Stimulated activated CD4-positive, alpha-beta T cell treated with anti-CD3 and anti-CD28 coated beads, Interleukin-2, amount 100 ng/mL, for 48 hours (primary cell): ENCODE measurements at regions not wholly inside any gene's neighbourhood (a gene's known extent, or its start where the extent isn't known, plus 50 kb on each side); places are given as distances from the start of the nearest gene placed in this dataset.

Experiments
- DNase-seq, 2 donors: peaks; one replicate each; pipeline ENCODE4 v3.0.0-alpha.2; 2020

DNA sequence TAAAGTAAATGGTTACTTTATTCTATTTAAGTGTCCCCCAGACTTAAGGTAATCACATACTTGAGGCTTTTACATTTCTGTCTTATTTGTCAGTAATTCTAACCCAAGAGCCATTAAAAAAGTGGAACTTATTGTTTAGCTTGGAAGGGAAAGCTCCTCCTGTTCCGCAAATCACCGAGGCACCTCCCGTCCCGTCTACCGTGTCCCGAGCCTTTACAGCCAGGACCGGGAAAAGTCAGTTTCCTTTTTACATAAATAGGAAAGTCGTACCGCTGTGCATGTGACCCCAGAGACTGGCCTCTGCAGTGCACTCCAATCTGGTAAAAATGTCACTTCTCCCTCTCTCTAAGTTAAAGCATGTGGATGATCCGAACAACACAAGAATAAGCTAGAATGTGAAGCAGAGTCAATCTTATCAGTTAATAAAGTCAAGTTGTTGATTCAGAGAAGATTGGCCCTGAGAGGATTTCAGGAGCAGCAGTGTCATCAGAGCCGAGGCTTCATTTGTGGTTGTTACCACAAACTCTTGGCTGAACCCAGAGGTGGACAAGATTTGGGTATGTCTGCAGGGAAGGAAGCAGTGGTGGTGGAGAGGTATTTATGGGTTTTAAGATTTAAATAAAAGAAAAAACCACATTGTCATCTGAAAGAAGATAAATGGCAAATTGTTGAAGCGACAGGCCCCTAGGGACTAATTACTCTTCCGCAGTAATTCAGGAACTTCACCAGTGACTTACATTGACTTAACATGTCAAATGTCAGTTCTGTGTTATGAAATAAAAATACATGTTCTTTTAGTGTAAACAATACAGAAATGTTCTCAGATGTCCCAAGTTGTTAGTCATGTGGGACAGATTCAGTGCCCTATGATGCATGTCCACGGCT lies 316.6 kb upstream of the ZNF32 start:
- no peak for DNase-seq

DNA sequence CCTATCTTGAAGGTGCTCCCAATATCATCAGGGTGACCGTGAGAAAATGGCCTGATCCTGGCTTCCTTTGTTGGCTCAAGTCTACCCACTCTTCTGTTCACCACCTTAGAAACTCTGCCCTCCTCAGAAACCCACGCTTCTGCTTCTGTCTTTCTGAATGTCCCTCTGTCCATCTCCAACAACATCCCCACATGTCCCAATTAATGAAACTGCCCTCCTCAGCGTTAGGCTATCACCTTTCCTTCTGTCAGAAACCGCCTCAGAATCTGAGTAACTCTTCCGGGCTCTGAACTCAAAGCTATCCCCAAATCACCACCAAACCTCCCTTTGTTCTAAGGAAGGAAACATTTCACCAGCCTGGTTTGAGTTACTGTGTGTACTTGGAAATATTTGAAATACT lies 315.8 kb upstream of the ZNF32 start:
- DNase-seq = no peak

DNA sequence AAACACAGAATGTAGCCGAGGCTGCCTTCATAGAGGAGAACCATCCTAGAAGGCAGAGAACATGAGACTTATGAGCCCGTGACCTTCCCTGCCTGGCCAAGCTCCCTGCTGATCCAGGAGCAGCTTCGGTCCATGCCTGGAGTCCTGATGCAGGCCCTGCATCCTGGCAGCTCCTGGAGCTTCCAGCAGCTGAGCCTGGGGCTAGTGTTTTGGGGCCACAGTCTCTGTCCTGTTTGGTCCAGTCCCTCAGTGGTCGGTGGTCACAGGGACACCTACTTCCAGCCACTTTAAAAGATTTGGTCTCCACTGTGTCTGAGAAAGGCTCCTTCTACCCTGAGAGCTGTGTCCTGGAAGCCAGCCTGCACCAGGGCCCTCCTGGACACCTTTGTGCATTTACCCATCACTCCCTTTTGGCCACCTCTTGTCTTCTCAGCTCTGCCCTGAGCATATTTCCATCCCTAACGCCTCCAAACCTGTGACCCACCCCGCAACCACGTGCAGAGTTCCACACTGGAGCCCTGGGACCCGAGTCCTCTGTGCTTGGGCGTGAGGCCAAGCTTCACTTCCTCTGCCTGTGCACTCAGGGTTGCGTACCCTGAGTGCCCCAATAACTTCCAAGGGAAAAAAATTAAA lies 315.2 kb upstream of the ZNF32 start:
- no peak for DNase-seq

DNA sequence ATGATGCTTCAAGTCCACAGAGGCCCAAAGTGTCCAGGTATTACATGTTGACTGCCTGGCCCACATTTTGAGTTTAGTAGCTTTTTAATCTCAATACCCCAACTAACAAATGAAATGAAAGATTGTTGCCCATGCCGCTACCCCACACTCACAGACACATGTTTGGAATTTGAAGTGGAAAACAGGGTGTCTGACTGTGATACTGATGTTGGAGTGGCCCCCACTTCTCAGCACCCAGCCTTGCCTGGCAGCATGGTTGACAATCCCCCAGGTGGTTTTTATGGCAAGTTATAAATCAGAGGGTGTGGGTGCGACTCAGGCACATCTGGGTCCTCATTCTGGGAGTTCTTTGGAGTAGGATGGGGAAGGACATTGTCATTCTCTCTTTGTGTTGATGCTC lies 314.7 kb upstream of the ZNF32 start:
- no peak for DNase-seq

DNA sequence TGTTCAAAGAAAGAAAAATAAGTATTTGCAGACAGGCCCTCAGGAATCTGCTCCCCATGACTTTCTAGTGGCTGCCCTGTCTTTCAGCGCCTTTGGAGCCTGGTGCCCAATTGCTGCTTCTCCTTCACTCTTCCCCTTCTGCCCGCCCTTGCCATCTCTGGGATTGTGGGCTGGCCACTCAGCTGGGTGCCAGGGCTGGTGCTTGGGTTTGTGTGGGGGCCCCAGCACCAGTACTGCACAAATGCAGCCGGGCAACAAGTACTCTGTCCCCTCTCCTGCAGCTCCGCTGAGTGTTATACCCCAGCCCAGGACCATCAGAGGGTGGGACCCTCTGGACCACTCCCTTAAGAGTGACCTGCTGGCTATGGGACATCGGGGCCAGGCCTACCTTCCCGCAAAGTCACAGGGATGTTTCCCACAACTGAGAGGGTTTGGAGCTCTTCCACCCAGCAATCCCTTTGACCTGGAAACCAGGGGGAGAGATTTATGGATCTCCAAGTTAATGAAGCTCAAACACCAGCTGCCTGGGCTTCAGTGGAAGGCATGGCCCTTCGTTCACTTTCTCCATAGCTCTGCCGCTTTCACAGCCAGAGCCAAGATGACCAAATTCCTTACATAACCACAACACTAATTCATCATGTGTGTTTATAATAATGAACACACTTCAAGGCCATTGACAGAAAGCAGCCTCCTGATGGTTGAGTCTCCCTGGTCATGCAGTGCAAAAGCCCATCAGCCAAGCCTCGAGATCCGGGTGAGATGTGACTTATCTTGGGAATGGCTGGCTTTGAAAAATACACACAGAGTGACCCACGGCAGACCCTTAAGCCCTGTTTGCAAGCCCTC lies 313.9 kb upstream of the ZNF32 start:
- no peak for DNase-seq

DNA sequence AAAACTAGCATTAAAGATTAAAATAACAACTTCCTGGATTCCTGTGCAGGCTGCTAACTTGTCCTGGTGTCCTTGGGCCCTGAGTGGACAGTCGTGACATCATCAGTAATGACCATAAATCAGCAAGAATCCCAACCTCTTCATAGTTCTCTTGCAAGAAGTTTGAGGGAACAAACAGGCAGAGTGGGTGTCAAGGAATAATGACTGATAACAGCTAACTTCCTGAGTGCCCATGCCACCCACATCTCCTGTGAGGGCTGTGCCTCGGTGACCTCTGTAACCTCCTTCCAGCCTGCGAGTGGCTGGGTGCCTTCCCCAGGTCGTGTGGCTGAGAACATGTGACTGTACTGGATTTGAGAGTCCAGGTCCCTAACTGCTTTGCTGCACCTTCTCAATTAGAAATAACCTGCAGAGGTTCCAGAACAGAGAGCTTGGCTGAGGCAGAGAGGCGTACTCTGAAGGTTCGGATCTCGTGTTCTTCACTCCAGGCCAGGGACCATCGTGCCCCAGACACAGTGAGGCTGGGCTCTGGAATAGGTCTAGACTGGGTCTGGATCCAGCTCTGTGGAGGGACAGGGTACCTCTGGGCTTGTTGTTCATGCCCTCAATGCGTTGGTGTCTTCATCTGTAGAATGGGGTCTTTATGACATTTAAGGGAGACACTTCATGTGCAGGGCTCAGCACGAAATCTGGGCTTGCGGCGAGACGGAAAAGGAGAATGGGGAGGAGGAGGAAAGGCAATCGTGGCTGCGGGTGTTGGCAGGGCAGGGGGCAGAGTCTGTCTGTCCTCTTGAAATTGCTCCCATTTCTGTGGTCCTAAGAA lies 313.1 kb upstream of the ZNF32 start:
- DNase-seq = no peak

DNA sequence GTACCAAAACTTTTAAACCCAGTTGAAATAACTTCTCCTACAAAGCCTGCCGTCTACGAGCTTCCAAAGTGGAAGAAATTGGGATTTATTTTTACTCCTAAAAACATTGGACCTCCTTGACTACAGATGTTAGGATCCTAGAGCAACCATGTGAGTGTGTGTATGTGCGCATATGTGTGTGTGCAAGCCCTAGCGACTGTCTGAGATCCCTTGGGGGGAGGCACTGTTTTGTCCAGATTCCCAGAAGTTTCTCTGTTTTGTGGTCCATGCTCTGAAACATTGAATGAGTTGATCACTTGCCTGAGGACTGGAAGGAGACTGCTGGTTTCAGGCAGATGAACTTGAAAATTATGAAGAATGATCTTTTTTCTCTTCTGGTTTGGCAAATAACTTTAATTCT lies 312.3 kb upstream of the ZNF32 start:
- DNase-seq = no peak

DNA sequence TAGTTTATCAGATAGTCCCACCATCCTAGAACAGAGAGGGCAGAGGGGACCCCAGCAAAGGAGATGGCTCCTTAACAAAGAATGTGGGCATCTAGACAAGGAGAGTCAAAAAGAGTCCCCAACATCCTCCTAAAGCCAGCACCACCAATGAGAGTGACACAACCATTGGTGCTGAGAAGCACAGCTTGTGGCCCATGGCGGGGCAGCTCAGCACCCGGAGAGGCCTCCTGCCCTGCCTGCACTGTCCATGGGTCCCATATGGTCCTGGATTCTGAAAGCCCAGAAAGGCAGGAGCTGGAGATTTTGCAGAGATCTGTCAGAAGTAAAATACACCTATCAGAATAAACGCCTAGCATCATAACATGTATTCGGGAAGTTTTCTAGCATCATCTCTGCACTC lies 311.8 kb upstream of the ZNF32 start:
- DNase-seq = no peak

DNA sequence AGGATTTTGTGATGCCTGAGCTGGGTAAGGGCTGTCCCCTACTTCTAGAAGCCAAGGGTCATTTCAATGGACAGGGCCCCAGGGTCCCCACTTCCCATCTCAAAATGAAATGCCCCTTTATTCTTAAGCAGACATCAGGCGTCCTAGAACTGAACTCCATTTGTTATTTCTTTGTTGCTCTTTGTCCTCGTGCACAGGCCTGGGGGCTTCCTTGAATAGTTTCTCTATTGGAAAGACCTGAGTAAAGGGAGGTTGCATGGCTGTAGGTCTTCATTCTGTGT lies 311.4 kb upstream of the ZNF32 start:
- no peak for DNase-seq

DNA sequence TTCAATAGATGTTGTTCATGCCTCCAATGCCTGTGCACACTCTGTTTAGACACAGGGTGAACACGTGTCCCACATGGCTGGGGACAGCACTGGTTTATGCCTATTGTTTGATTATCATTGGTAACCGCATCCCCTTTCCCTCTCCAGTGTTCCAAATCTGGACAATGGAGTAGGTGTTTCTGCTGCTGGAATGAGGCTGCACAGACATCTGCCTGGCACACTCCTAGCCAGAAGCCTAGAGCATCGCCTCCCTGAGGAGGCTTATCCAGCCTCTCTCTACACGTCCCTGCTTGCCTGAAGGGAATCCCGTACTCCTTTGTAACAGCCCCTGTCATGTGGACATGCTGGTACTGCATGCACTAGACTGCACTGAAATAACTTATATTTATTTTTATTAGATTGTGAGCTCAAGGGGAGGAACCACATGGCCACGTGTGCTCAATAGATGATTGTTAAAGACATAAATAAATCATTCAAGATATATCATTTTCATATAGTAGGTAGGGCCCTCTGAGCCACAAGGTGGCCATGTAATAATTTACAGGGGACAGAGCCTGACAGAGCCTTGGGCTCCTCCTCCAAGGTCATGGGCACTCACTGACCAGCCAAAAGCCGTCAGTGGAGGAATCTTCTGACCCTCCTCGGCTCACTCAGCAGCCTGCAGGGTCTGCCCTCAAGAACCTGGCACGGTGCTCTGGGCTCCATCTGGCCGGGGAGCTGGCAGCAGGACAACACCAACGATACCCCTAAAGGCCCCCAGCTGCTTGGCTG lies 310.9 kb upstream of the ZNF32 start:
- DNase-seq = no peak

DNA sequence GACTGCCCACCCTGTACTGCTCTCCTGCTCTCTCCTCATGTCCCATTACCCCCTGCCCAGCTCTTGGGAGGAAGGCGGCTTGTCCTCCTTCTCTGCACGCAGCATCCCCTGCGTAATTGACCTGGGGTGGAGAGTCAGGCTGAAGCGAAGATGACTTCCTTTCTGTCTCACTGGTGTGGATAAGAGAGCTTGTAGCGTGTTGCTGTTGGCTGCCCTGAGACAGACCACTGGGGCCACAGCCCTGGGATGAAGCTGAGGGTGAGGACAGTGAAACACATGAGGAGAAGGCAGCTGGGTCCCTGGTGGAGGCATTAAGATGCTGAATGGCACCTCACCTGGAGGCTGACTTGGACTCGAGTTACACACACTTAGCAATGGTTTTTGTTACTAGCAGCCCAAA lies 310.3 kb upstream of the ZNF32 start:
- no peak for DNase-seq

DNA sequence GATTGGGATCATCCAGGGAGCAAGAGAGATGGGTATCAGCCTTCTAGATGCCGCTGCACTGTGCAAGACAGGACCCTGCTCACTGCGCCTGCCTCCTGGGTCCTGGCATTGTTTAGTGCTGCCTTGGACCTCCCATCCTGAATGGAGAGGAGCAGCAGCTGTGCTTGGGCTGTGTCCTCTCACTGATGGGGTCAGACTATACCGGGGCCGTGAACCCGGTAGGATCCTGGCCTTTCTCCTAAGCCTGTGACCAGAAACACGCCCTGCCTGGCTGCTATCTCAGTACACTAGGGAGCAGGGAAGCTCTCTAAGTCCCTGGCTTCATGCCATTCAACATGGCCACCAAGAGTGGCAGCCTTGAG lies 309.4 kb upstream of the ZNF32 start:
- no peak for DNase-seq

DNA sequence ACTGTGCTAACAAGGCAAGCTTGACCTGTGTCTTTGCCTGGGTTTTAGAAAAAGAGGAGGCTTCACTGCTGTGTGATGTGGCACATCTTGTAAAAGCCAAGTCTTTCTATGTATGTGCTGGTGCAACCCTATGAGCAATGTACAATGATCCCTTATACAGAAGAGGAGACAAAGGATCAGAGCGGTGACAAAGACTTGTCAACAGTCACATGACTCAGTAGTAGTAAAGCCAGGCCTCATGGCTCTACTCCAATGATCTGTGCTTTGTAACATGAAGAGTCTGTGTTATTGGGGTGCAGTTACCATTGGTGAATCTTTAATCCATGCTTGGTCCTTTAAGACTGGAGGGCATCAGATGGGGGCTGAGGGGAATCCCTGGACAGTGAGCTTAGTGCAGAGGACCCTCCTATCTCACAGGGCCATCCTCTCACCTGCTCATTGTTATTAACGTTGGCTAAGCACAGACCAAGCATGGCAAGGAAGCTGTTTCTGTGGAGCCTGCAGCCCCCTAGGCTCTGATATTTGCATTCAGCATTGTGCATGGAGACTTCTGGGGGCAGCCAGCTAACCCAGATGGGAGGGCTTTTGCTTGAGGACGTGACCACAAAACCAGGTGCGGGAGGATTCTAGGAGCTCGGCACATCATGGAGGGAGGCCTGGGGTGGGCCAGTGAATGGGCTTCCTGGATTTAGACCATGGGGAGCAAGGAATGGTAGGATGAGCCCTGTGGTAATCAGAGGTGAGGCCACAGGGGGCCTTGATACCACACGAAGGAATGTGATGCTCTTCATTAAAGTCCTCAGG lies 308.8 kb upstream of the ZNF32 start:
- DNase-seq = no peak

DNA sequence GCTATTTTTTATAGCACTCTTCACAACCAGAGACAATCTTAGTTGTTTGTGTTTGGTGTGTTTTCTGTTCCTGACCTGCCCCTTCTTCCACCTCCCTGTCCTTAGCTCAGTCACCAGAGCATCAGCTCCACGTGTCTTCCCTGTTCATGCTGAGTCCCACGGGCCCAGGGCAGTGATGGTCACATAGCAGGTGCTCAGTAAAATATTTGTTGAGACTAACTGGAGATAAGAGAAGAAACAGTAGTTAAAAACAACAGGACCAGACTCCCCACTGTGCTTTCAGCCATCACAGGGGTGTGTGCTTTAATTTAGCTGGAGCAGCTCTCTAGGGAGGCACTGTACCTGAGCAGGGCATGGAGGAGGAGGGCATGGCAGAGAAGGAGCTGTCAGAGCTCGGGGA lies 307.3 kb upstream of the ZNF32 start:
- no peak for DNase-seq

DNA sequence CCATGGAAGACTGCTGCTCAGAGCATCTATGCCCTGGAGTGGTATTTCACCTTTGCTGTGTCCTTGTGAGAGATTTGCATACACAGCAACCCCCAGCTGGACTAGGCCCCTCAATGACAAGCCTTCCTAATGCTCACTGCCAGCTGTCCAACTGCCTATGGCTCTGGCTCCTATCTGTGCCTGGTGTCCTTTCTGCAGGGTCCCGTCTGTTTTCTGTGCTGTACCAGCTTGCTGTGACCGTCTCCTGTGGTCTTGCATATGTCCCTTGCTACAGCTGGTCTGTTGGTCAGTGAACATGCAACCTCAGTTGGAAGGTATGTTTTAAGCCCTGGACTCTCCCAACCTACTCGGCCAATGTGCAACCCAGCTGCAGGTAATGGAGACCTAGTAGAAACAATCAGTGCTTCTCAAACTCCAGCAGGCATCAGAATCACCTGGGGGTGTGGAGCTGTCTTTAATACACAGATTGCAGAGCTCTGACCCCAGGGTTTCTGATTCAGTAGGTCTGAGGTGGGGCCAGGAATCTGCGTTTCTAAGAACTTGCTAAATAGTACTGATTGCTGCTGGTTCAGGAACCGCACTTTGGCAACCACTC lies 306.4 kb upstream of the ZNF32 start:
- no peak for DNase-seq

DNA sequence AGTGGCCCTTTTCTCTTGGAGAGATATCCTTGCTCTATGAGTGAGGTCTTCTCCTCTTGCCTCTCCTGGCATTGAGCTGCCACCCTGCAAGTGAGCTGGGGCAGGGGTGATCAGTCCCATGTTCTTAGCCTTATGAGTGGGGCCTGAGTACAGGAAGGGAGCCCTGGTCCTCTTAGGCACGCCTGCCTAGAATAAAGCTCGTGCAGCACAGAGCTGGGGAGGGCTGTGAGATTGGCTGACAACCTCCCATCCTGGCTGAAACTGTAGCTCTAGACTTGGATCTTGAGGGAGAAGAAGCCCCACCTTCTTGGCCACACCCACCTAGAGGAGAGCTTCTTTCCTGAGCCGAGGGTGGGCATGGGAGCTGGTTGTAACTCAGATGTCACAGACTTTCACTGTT lies 305.0 kb upstream of the ZNF32 start:
- no peak for DNase-seq

DNA sequence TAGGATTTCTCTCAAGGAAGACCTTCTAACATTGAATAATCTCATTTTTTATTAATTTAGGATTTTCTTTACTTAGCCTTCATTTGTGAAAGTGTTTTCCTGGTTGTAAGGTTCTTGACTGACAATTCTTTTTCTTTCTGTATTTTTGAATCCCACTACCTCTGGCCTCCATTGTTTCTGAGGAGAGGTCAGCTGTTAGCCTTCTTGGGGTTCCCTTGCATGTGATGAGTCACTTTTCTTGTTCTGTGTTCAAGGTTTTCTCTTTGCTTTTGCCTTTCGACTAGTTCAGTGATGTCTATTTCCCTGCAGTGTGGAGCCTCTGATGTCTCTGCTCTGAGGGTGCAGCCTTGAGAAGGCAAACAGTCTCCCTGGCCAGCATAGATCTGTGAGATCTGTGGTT lies 304.1 kb upstream of the ZNF32 start:
- no peak for DNase-seq

DNA sequence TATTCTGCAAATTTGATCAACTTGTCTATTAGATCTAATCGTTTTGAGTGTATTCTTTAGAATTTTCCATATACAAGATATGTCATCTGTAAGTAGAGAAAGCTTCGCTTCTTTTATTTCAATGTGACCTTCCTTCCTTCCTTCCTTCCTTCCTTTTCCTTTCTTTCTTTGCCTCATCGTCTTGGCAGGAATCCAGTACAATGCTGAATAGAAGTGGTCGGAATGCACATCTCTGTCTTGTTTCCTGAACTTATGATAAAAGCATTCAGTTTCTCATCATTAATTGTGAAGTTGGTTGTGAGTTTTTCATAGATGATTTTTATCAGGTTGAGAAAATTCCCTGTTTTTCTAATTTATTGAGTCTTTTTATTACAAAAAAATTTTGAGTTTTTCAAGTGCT lies 300.7 kb upstream of the ZNF32 start:
- no peak for DNase-seq

DNA sequence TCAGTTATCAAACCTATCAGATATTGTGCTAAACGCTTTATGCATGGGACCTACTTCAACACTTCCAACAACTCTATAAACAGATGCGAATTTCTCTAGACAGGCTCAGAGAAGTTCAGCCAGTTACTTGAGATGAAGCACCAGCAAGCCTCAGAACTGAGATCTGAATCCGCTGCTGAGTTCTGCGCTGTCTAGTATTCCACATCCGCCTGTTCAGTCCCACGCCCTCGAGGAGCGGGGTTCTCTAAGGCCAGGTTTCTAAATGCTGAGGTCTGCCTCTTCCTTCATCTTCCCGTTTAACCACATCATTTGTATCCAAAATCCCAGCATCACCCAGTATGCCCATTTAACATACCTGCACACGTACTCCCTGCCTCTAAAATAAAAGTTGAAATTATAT lies 297.8 kb upstream of the ZNF32 start:
- DNase-seq = no peak

DNA sequence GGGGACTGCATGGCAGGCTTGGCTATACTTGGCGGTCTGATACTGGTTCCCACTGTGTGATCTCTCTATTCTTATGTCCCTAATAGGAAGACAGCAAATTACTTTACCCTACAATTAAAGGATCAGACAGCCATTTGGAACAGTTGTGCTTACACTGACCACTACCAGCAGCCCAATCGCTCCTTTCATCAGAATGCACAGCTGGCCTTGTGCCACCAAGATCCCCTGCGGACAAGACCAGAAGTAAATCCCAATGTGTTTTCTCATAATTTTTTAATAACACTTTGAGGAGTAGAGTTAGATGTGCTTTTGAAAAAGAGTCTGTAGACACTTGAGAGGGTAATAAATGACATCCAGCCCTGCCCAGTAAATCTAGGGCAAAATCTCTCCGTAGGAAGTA lies 297.2 kb upstream of the ZNF32 start:
- DNase-seq = no peak

DNA sequence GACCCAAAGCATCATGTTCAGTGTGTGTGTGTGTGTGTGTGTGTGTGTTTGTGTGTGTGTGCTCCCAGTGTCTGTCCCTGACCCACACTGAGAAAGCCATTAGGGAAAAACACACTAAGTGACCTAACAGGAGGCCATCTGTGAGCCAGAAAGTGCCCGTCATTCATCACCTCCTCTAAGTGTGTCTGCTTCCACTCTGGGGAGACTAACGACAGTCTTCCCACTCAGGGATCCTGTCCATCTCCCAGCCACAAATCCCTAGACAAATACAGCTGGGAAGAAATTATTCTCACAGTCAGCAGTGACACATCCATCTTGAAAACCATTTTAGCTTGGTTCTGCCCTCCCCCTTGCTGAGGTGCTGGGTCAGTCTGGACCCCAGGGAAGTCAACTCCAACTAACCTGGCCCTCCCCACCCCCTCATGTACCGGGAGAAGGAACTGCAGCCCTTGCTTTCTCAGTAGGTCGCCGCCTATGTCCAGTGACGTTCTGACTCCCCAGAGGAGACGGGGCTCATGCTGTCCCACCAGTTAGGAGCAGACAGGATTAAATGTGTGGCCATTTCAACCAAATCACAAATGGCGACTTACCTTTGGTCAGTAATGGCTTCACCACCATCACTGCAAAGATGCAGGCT lies 296.5 kb upstream of the ZNF32 start:
- no peak for DNase-seq
